Breast epithelium (tissue), 3 donors: ENCODE measurements at regions not wholly inside any gene's neighbourhood (a gene's known extent, or its start where the extent isn't known, plus 50 kb on each side); places are given as distances from the start of the nearest gene placed in this dataset.

Experiments
- POLR2A ChIP-seq: fragments of 450-650 bp; IDR thresholded peaks from one replicate; pipeline ENCODE4 v1.6.1; 2016; ENCODE audit warnings: antibody characterized with exemption, mild to moderate bottlenecking, moderate library complexity
- POLR2AphosphoS5 ChIP-seq, 3 donors: sonication (generic); formaldehyde crosslinking; IDR thresholded peaks; one replicate each; pipeline ENCODE4 v1.6.1; 2017; ENCODE audit warnings: antibody characterized with exemption in 3 of 3
- TF ChIP-seq, protein P1 (sequence below), 3 donors: fragments of 450-650 bp; IDR thresholded peaks; one replicate each; pipeline ENCODE4 v1.5.1; 2016 to 2017; ENCODE audit warnings: antibody characterized with exemption in 3 of 3, mild to moderate bottlenecking in 3 of 3, moderate library complexity in 3 of 3

DNA sequence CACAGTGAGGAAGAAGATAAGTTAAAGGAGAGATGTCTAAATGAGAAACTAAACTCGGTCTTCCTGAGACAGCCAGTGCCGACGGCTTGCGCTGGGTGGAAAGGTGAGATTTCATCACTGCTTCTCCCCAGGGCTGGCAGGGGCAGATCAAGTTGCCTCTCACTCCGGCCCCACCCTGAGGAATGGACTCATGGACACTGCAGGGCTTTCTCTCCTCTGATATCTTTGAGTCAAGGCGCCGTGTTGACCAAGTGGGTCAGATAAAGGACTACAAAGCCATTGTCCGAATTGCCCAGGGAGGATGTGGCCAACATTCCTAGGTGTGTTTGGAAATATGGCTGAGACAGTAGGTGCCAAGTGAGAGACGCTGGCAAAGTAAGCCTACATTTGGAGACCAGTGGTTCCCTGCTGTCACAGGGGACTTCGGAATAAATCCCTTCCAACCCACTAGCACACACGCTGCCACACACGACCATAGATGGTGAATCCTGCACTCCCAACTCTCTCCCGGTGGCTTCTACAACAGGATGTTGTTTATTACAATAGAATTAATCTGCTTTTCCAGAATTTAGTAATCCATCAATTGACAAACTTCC, 156.5 kb upstream of the TSC22D1 start:
- TF ChIP-seq POLR2AphosphoS5 (IDR thresholded peaks at IDR 0.05) (no peak), POLR2A (no peak)
- TF ChIP-seq, protein P1, sequence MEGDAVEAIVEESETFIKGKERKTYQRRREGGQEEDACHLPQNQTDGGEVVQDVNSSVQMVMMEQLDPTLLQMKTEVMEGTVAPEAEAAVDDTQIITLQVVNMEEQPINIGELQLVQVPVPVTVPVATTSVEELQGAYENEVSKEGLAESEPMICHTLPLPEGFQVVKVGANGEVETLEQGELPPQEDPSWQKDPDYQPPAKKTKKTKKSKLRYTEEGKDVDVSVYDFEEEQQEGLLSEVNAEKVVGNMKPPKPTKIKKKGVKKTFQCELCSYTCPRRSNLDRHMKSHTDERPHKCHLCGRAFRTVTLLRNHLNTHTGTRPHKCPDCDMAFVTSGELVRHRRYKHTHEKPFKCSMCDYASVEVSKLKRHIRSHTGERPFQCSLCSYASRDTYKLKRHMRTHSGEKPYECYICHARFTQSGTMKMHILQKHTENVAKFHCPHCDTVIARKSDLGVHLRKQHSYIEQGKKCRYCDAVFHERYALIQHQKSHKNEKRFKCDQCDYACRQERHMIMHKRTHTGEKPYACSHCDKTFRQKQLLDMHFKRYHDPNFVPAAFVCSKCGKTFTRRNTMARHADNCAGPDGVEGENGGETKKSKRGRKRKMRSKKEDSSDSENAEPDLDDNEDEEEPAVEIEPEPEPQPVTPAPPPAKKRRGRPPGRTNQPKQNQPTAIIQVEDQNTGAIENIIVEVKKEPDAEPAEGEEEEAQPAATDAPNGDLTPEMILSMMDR (IDR thresholded peaks at IDR 0.05) = no peak
